Esophagus squamous epithelium (tissue), 5 donors: ENCODE measurements at regions not wholly inside any gene's neighbourhood (a gene's known extent, or its start where the extent isn't known, plus 50 kb on each side); places are given as distances from the start of the nearest gene placed in this dataset.

Source experiments
- DNase-seq: peaks from one replicate; lab custom pipeline; 2025; lab: John Stamatoyannopoulos, UW
- H3K27ac ChIP-seq, 4 donors: fragments of 200-600 bp; sonication (generic); one replicate each; pipeline ENCODE4 v1.5.1; 2016 to 2019; ENCODE audit warnings: mild to moderate bottlenecking in 1 of 4
- H3K27me3 ChIP-seq, 4 donors: fragments of 200-600 bp; sonication (generic); 1 replicate in 3 of 4; 2 replicates in 1 of 4; pipeline versions ENCODE4 v1.5.1 to v1.6.0; 2017 to 2021; ENCODE audit warnings: antibody characterized with exemption in 1 of 4
- H3K36me3 ChIP-seq, 3 donors: fragments of 200-600 bp; sonication (generic); one replicate each; pipeline ENCODE4 v1.5.1; 2016 to 2019
- H3K4me1 ChIP-seq, 3 donors: fragments of 200-600 bp; sonication (generic); one replicate each; pipeline ENCODE4 v1.5.1; 2017 to 2019
- H3K4me3 ChIP-seq, 4 donors: fragments of 200-600 bp; sonication (generic); 1 replicate in 3 of 4; 2 replicates in 1 of 4; pipeline ENCODE4 v1.5.1; 2016 to 2019; ENCODE audit warnings: mild to moderate bottlenecking in 2 of 4, moderate library complexity in 1 of 4
- H3K9me3 ChIP-seq, 3 donors: fragments of 200-600 bp; sonication (generic); one replicate each; pipeline ENCODE4 v1.5.1; 2016 to 2019
- CTCF ChIP-seq, 6 experiments: fragments of 450-650 bp in 4 of 6; fragments of 200-600 bp in 2 of 6; sonication (generic) in 2 of 6; IDR thresholded peaks; one replicate each; pipeline ENCODE4 v1.5.1; 2016 to 2019; ENCODE audit warnings: antibody characterized with exemption in 6 of 6, mild to moderate bottlenecking in 4 of 6, moderate library complexity in 4 of 6
- POLR2A ChIP-seq, 4 donors: fragments of 450-650 bp; IDR thresholded peaks; one replicate each; pipeline ENCODE4 v1.6.1; 2017; ENCODE audit warnings: antibody characterized with exemption in 4 of 4, mild to moderate bottlenecking in 4 of 4, moderate library complexity in 3 of 4
- WGBS, 2 donors: methylation state at CpG; one replicate each; pipeline ENCODE4 v1.1.5; 2018; 5-methylcytosine and 5-hydroxymethylcytosine counted together
- intact Hi-C: fragments of 100-400 bp; cut with DNase I; formaldehyde crosslinking; loops from one replicate; pipeline ENCODE4 v1.15.0; 2022
- donor health status: DM: yes; HTN: yes; CAD: no.

- Histone ChIP-seq H3K4me3 (no peak overlapping the region), H3K36me3 (no peaks in the 10 kb centered on the region), H3K27me3 (peaks cover 0 to 35% (median 0%) of the 10 kb centered on the region in 4 donors), H3K27ac (no peak overlapping the region), H3K9me3 (peaks cover 0 to 6% (median 5%) of the 10 kb centered on the region in 3 donors), H3K4me1 (no peaks in the 10 kb centered on the region)
- TF ChIP-seq POLR2A (IDR thresholded peaks at IDR 0.05), result no peak
- TF ChIP-seq CTCF (IDR thresholded peaks at IDR 0.05), result no peak
- DNase-seq, result no peak
- intact Hi-C loops, result no loop called here
- 22 to 25% methylated on average over 1 to 2 of the region's 3 CpGs for WGBS, 2 donors
Observed at GRCh38 chr17:45677770-45678169, 106.3 kb upstream of the CRHR1 start.

- Histone ChIP-seq H3K4me1 (no peaks in the 10 kb centered on the region), H3K27ac (no peak overlapping the region), H3K9me3 (peaks cover 0 to 6% (median 5%) of the 10 kb centered on the region in 3 donors), H3K4me3 (no peak overlapping the region), H3K36me3 (no peaks in the 10 kb centered on the region), H3K27me3 (peaks cover 0 to 32% (median 0%) of the 10 kb centered on the region in 4 donors)
- TF ChIP-seq POLR2A (IDR thresholded peaks at IDR 0.05), result no peak
- TF ChIP-seq CTCF (IDR thresholded peaks at IDR 0.05), result no peak
- no peak for DNase-seq
- WGBS, 2 donors, result 67 to 68% methylated on average over 3 to 4 of the region's 4 CpGs
- intact Hi-C loops, result no loop called here
Observed at GRCh38 chr17:45679426-45679825, 104.7 kb upstream of the CRHR1 start.

- H3K4me1 ChIP-seq, result no peaks in the 10 kb centered on the region
- intact Hi-C loops, result no loop called here
- peaks cover 0 to 6% (median 5%) of the 10 kb centered on the region in 3 donors for H3K9me3 ChIP-seq
- H3K27me3 ChIP-seq, result peaks cover 0 to 24% (median 0%) of the 10 kb centered on the region in 4 donors
- H3K36me3 ChIP-seq, result no peaks in the 10 kb centered on the region
- no peak overlapping the region for H3K4me3 ChIP-seq
- TF ChIP-seq CTCF (IDR thresholded peaks at IDR 0.05), result no peak
- TF ChIP-seq POLR2A (IDR thresholded peaks at IDR 0.05), result no peak
- H3K27ac ChIP-seq, result no peak overlapping the region
- WGBS, 2 donors, result 56% methylated on average over 2 of the region's 2 CpGs; no CpG with 5 or more reads in 1 of the 2 donors
- no peak for DNase-seq
Observed at GRCh38 chr17:45680360-45680759, 103.8 kb upstream of the CRHR1 start.

- WGBS, 2 donors, result 62 to 70% methylated on average over 8 to 9 of the region's 9 CpGs
- intact Hi-C loops, result no loop called here
- no peak for TF ChIP-seq POLR2A (IDR thresholded peaks at IDR 0.05)
- TF ChIP-seq CTCF (IDR thresholded peaks at IDR 0.05), result no peak
- Histone ChIP-seq H3K4me1 (no peaks in the 10 kb centered on the region), H3K27ac (no peak overlapping the region), H3K9me3 (peaks cover 0 to 6% (median 5%) of the 10 kb centered on the region in 3 donors), H3K4me3 (no peak overlapping the region), H3K36me3 (no peaks in the 10 kb centered on the region), H3K27me3 (peaks cover 0 to 24% (median 0%) of the 10 kb centered on the region in 4 donors)
- no peak for DNase-seq
Observed at GRCh38 chr17:45681706-45682105, 102.4 kb upstream of the CRHR1 start.

- TF ChIP-seq CTCF (IDR thresholded peaks at IDR 0.05), result no peak
- no peak for TF ChIP-seq POLR2A (IDR thresholded peaks at IDR 0.05)
- no peaks in the 10 kb centered on the region for H3K4me1 ChIP-seq
- no peaks in the 10 kb centered on the region for H3K9me3 ChIP-seq
- no peak overlapping the region for H3K4me3 ChIP-seq
- 82 to 88% methylated on average over 1 to 4 of the region's 4 CpGs for WGBS, 2 donors
- intact Hi-C loops, result no loop called here
- DNase-seq, result no peak
- no peaks in the 10 kb centered on the region for H3K36me3 ChIP-seq
- H3K27ac ChIP-seq, result no peak overlapping the region
- peaks cover 0 to 45% (median 0%) of the 10 kb centered on the region in 4 donors for H3K27me3 ChIP-seq
Observed at GRCh38 chr17:45686250-45686649, 97.9 kb upstream of the CRHR1 start.
